ENCODE measurements at regions not wholly inside any gene's neighbourhood (a gene's known extent, or its start where the extent isn't known, plus 50 kb on each side); places are given as distances from the start of the nearest gene placed in this dataset.

- no peak for TF ChIP-seq CTCF (IDR thresholded peaks at IDR 0.05; ENCODE audit: unreplicated experiment)
- intact Hi-C loops (cut with micrococcal nuclease) = no loop called here
- Mint-ChIP-seq H3K36me3 (ENCODE audit: insufficient read depth, unreplicated experiment) (no peaks in the 10 kb centered on the region), H3K27ac (ENCODE audit: low read depth, unreplicated experiment) (no peak overlapping the region), H3K27me3 (ENCODE audit: insufficient read depth, unreplicated experiment) (peaks cover 24% of the 10 kb centered on the region), H3K9me3 (ENCODE audit: unreplicated experiment) (no peaks in the 10 kb centered on the region), H3K4me3 (ENCODE audit: unreplicated experiment) (no peak overlapping the region), H3K4me1 (ENCODE audit: insufficient read depth, unreplicated experiment) (no peaks in the 10 kb centered on the region)
- DNase-seq (ENCODE audit: unreplicated experiment) = no peak
- ChIA-PET POLR2A (interaction anchor here (0.7 to 1.0 kb wide), 2 partner anchors 32 to 84 kb away, joined by 3 read pairs; no protein-coding TSS in a partner anchor), CTCF (interaction anchor here (1.2 to 1.9 kb wide), 3 partner anchors 21 to 247 kb away, joined by 3 to 8 read pairs (median 5); no protein-coding TSS in a partner anchor)
- BruUV-seq (replicated peaks) = no TSS peak
These were observed 80.9 kb upstream of the TOX2 start for GRCh38 chr20:43833511-43834395.

GRCh38 chr20:43832961-43833360, 81.7 kb upstream of the TOX2 start:
- Mint-ChIP-seq H3K27ac (ENCODE audit: low read depth, unreplicated experiment) (no peak overlapping the region), H3K4me3 (ENCODE audit: unreplicated experiment) (no peak overlapping the region), H3K36me3 (ENCODE audit: insufficient read depth, unreplicated experiment) (no peaks in the 10 kb centered on the region), H3K27me3 (ENCODE audit: insufficient read depth, unreplicated experiment) (peaks cover 31% of the 10 kb centered on the region), H3K9me3 (ENCODE audit: unreplicated experiment) (no peaks in the 10 kb centered on the region), H3K4me1 (ENCODE audit: insufficient read depth, unreplicated experiment) (no peaks in the 10 kb centered on the region)
- no TSS peak for BruUV-seq (replicated peaks)
- ChIA-PET POLR2A (no interaction called here), CTCF (interaction anchor here (1.4 kb wide), 1 partner anchor 82 kb away, joined by 5 read pairs; no protein-coding TSS in a partner anchor)
- no peak for TF ChIP-seq CTCF (IDR thresholded peaks at IDR 0.05; ENCODE audit: unreplicated experiment)
- intact Hi-C loops (cut with micrococcal nuclease) = no loop called here
- DNase-seq (ENCODE audit: unreplicated experiment) = no peak

GRCh38 chr20:43832096-43832816, 82.4 kb upstream of the TOX2 start:
- Mint-ChIP-seq H3K4me1 (ENCODE audit: insufficient read depth, unreplicated experiment) (no peaks in the 10 kb centered on the region), H3K9me3 (ENCODE audit: unreplicated experiment) (no peaks in the 10 kb centered on the region), H3K4me3 (ENCODE audit: unreplicated experiment) (no peak overlapping the region), H3K27me3 (ENCODE audit: insufficient read depth, unreplicated experiment) (peaks cover 33% of the 10 kb centered on the region), H3K36me3 (ENCODE audit: insufficient read depth, unreplicated experiment) (no peaks in the 10 kb centered on the region), H3K27ac (ENCODE audit: low read depth, unreplicated experiment) (no peak overlapping the region)
- no peak for DNase-seq (ENCODE audit: unreplicated experiment)
- intact Hi-C loops (cut with micrococcal nuclease) = no loop called here
- TF ChIP-seq CTCF (IDR thresholded peaks at IDR 0.05; ENCODE audit: unreplicated experiment) = no peak
- ChIA-PET CTCF (interaction anchor here (1.4 kb wide), 1 partner anchor 81 kb away, joined by 5 read pairs; no protein-coding TSS in a partner anchor), POLR2A (no interaction called here)
- BruUV-seq (replicated peaks) = no TSS peak

GRCh38 chr20:43831481-43832065, 83.1 kb upstream of the TOX2 start:
- Mint-ChIP-seq H3K27me3 (ENCODE audit: insufficient read depth, unreplicated experiment) (peaks cover 33% of the 10 kb centered on the region), H3K36me3 (ENCODE audit: insufficient read depth, unreplicated experiment) (no peaks in the 10 kb centered on the region), H3K9me3 (ENCODE audit: unreplicated experiment) (no peaks in the 10 kb centered on the region), H3K4me1 (ENCODE audit: insufficient read depth, unreplicated experiment) (no peaks in the 10 kb centered on the region), H3K27ac (ENCODE audit: low read depth, unreplicated experiment) (no peak overlapping the region), H3K4me3 (ENCODE audit: unreplicated experiment) (no peak overlapping the region)
- CTCF ChIA-PET = interaction anchor here (0.9 to 1.6 kb wide), 2 partner anchors 8 to 13 kb away, joined by 3 to 5 read pairs; no protein-coding TSS in a partner anchor
- TF ChIP-seq CTCF (IDR thresholded peaks at IDR 0.05; ENCODE audit: unreplicated experiment) = no peak
- intact Hi-C loops (cut with micrococcal nuclease) = no loop called here
- no TSS peak for BruUV-seq (replicated peaks)
- no peak for DNase-seq (ENCODE audit: unreplicated experiment)
- POLR2A ChIA-PET = interaction anchor here (0.6 kb wide), 1 partner anchor 77 kb away, joined by 3 read pairs; no protein-coding TSS in a partner anchor
